SK-N-SH treated with all-trans-retinoic acid at 6 μM for 48 hours (cell line): ENCODE measurements at regions not wholly inside any gene's neighbourhood (a gene's known extent, or its start where the extent isn't known, plus 50 kb on each side); places are given as distances from the start of the nearest gene placed in this dataset.
"Not testable (repeated sequence)": the region's sequence is repeated elsewhere in the genome, so short reads cannot be mapped to it uniquely, and the experiment has no call there.

Experiments
- ATAC-seq: fragments of 200-7000 bp; cut with Tn5 transposase; 3 replicates; pipeline ENCODE4 v1.9.1; 2020; ENCODE audit warnings: mild to moderate bottlenecking, moderate library complexity
- ARNTL ChIP-seq: fragments of 450-650 bp; formaldehyde crosslinking; IDR thresholded peaks from 2 replicates; pipeline ENCODE4 v1.5.0; 2020; ENCODE audit warnings: low read depth, mild to moderate bottlenecking, moderate library complexity, borderline replicate concordance
- BACH2 ChIP-seq: fragments of 250-450 bp; sonication (Bioruptor Pico); IDR thresholded peaks from 2 replicates; pipeline ENCODE4 v1.9.0; 2021; ENCODE audit warnings: mild to moderate bottlenecking, borderline replicate concordance
- CSDC2 ChIP-seq: fragments of 250-450 bp; sonication (Bioruptor Pico); IDR thresholded peaks from 2 replicates; pipeline ENCODE4 v1.5.0; 2020; ENCODE audit warnings: mild to moderate bottlenecking, moderate library complexity
- ESRRG ChIP-seq: fragments of 250-450 bp; sonication (Bioruptor Pico); IDR thresholded peaks from 2 replicates; pipeline ENCODE4 v1.6.1; 2021; ENCODE audit warnings: mild to moderate bottlenecking
- GLIS3 ChIP-seq: fragments of 250-450 bp; sonication (Bioruptor Pico); IDR thresholded peaks from 2 replicates; pipeline ENCODE4 v1.5.0; 2020; ENCODE audit warnings: mild to moderate bottlenecking, moderate library complexity
- ISL1 ChIP-seq: fragments of 250-450 bp; sonication (Bioruptor Pico); IDR thresholded peaks from 2 replicates; pipeline ENCODE4 v2.1.2; 2022; ENCODE audit warnings: mild to moderate bottlenecking, moderate library complexity
- OSR1 ChIP-seq: fragments of 250-450 bp; sonication (Bioruptor Pico); IDR thresholded peaks from 2 replicates; pipeline ENCODE4 v1.8.0; 2022; ENCODE audit warnings: moderate library complexity, mild to moderate bottlenecking, inconsistent platforms
- PPARA ChIP-seq: fragments of 250-450 bp; sonication (Bioruptor Pico); IDR thresholded peaks from 2 replicates; pipeline ENCODE4 v1.5.0; 2020; ENCODE audit warnings: mild to moderate bottlenecking, borderline replicate concordance
- RARB ChIP-seq: fragments of 250-450 bp; sonication (Bioruptor Pico); IDR thresholded peaks from 2 replicates; pipeline ENCODE4 v1.8.0; 2021; ENCODE audit warnings: mild to moderate bottlenecking, moderate library complexity
- SNAI2 ChIP-seq: fragments of 250-450 bp; sonication (Bioruptor Pico); IDR thresholded peaks from 2 replicates; pipeline ENCODE4 v1.5.0; 2020; ENCODE audit warnings: mild to moderate bottlenecking, moderate library complexity
- TCF4 ChIP-seq: fragments of 250-450 bp; sonication (Bioruptor Pico); IDR thresholded peaks from 2 replicates; pipeline ENCODE4 v1.8.0; 2021; ENCODE audit warnings: mild to moderate bottlenecking, moderate library complexity, borderline replicate concordance
- TOX ChIP-seq: fragments of 250-450 bp; sonication (Bioruptor Pico); IDR thresholded peaks from 2 replicates; pipeline ENCODE4 v1.8.0; 2021; ENCODE audit warnings: mild to moderate bottlenecking, moderate library complexity, borderline replicate concordance
- ZC3H10 ChIP-seq: fragments of 250-450 bp; sonication (Bioruptor Pico); IDR thresholded peaks from 2 replicates; pipeline ENCODE4 v1.5.1; 2021; ENCODE audit warnings: mild to moderate bottlenecking, moderate library complexity
- ZFP3 ChIP-seq: fragments of 250-450 bp; sonication (Bioruptor Pico); IDR thresholded peaks from 2 replicates; pipeline ENCODE4 v1.5.0; 2020; ENCODE audit warnings: mild to moderate bottlenecking, moderate library complexity
- ZFP30 ChIP-seq: fragments of 450-650 bp; formaldehyde crosslinking; IDR thresholded peaks from 2 replicates; pipeline ENCODE4 v1.5.0; 2022; ENCODE audit warnings: mild to moderate bottlenecking, moderate library complexity
- ZNF565 ChIP-seq: fragments of 450-650 bp; formaldehyde crosslinking; conservative IDR thresholded peaks from 2 replicates; pipeline ENCODE4 v1.5.0; 2020; ENCODE audit warnings: low read depth, mild to moderate bottlenecking, moderate library complexity
- ZNF70 ChIP-seq: fragments of 450-650 bp; formaldehyde crosslinking; IDR thresholded peaks from 2 replicates; pipeline ENCODE4 v1.5.0; 2020; ENCODE audit warnings: mild to moderate bottlenecking, moderate library complexity
- TF ChIP-seq, protein P1 (sequence below): fragments of 250-450 bp; sonication (Bioruptor Pico); IDR thresholded peaks from 2 replicates; pipeline ENCODE4 v1.5.1; 2021; ENCODE audit warnings: mild to moderate bottlenecking, moderate library complexity
- TF ChIP-seq, protein P2 (sequence below): fragments of 250-450 bp; sonication (Bioruptor Pico); IDR thresholded peaks from 2 replicates; pipeline ENCODE4 v1.5.1; 2020; ENCODE audit warnings: low read depth, mild to moderate bottlenecking, moderate library complexity
- TF ChIP-seq, protein P3 (sequence below): fragments of 250-450 bp; sonication (Bioruptor Pico); IDR thresholded peaks from 2 replicates; pipeline ENCODE4 v1.5.0; 2020; ENCODE audit warnings: mild to moderate bottlenecking, moderate library complexity
- TF ChIP-seq, protein P4 (sequence below): fragments of 250-450 bp; sonication (Bioruptor Pico); IDR thresholded peaks from 2 replicates; pipeline ENCODE4 v1.8.0; 2021; ENCODE audit warnings: low read depth, mild to moderate bottlenecking, moderate library complexity, borderline replicate concordance
- TF ChIP-seq, protein P5 (sequence below): fragments of 250-450 bp; sonication (Bioruptor Pico); IDR thresholded peaks from 2 replicates; pipeline ENCODE4 v1.8.0; 2020; ENCODE audit warnings: mild to moderate bottlenecking, moderate library complexity, borderline replicate concordance

DNA sequence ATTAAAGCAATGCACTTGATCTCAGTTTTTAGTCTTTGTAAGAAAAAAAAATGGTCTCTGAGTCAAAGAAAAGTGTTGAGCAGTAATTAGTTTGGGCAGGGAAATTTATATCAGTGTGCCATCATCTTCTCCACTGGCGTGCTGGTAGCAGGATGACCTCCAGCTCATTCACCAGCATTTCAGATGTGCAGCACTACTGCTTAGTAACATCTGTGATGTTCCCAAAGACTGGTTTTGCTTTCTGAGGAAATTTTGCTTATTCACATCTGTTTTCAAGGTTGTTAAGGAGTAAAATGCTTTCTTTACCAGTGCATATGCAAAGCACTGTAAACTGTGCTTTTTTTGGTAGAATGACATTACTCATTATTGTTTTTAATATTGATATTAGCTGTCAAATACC, 540.4 kb downstream of the TRAM1L1 start:
- TF ChIP-seq ZNF565: no peak
- TF ChIP-seq TOX (CRISPR knock-in tag): no peak
- TF ChIP-seq ESRRG: no peak
- TF ChIP-seq, protein P1, sequence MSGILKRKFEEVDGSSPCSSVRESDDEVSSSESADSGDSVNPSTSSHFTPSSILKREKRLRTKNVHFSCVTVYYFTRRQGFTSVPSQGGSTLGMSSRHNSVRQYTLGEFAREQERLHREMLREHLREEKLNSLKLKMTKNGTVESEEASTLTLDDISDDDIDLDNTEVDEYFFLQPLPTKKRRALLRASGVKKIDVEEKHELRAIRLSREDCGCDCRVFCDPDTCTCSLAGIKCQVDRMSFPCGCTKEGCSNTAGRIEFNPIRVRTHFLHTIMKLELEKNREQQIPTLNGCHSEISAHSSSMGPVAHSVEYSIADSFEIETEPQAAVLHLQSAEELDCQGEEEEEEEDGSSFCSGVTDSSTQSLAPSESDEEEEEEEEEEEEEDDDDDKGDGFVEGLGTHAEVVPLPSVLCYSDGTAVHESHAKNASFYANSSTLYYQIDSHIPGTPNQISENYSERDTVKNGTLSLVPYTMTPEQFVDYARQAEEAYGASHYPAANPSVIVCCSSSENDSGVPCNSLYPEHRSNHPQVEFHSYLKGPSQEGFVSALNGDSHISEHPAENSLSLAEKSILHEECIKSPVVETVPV (CRISPR knock-in tag): no peak
- no peak for TF ChIP-seq ISL1 (CRISPR knock-in tag)
- no peak for TF ChIP-seq SNAI2 (CRISPR knock-in tag)
- TF ChIP-seq CSDC2 (CRISPR knock-in tag): no peak
- TF ChIP-seq ZFP30: no peak
- TF ChIP-seq, protein P2, sequence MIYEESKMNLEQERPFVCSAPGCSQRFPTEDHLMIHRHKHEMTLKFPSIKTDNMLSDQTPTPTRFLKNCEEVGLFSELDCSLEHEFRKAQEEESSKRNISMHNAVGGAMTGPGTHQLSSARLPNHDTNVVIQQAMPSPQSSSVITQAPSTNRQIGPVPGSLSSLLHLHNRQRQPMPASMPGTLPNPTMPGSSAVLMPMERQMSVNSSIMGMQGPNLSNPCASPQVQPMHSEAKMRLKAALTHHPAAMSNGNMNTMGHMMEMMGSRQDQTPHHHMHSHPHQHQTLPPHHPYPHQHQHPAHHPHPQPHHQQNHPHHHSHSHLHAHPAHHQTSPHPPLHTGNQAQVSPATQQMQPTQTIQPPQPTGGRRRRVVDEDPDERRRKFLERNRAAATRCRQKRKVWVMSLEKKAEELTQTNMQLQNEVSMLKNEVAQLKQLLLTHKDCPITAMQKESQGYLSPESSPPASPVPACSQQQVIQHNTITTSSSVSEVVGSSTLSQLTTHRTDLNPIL (CRISPR knock-in tag): no peak
- no peak for TF ChIP-seq ZNF70 (CRISPR knock-in tag)
- no peak for TF ChIP-seq ARNTL (CRISPR knock-in tag)
- TF ChIP-seq, protein P3, sequence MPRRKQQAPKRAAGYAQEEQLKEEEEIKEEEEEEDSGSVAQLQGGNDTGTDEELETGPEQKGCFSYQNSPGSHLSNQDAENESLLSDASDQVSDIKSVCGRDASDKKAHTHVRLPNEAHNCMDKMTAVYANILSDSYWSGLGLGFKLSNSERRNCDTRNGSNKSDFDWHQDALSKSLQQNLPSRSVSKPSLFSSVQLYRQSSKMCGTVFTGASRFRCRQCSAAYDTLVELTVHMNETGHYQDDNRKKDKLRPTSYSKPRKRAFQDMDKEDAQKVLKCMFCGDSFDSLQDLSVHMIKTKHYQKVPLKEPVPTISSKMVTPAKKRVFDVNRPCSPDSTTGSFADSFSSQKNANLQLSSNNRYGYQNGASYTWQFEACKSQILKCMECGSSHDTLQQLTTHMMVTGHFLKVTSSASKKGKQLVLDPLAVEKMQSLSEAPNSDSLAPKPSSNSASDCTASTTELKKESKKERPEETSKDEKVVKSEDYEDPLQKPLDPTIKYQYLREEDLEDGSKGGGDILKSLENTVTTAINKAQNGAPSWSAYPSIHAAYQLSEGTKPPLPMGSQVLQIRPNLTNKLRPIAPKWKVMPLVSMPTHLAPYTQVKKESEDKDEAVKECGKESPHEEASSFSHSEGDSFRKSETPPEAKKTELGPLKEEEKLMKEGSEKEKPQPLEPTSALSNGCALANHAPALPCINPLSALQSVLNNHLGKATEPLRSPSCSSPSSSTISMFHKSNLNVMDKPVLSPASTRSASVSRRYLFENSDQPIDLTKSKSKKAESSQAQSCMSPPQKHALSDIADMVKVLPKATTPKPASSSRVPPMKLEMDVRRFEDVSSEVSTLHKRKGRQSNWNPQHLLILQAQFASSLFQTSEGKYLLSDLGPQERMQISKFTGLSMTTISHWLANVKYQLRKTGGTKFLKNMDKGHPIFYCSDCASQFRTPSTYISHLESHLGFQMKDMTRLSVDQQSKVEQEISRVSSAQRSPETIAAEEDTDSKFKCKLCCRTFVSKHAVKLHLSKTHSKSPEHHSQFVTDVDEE (CRISPR knock-in tag): no peak
- TF ChIP-seq GLIS3: no peak
- TF ChIP-seq TCF4: no peak
- no peak for TF ChIP-seq BACH2 (CRISPR knock-in tag)
- TF ChIP-seq ZC3H10 (CRISPR knock-in tag): no peak
- TF ChIP-seq ZFP3: no peak
- ATAC-seq: no peak

DNA sequence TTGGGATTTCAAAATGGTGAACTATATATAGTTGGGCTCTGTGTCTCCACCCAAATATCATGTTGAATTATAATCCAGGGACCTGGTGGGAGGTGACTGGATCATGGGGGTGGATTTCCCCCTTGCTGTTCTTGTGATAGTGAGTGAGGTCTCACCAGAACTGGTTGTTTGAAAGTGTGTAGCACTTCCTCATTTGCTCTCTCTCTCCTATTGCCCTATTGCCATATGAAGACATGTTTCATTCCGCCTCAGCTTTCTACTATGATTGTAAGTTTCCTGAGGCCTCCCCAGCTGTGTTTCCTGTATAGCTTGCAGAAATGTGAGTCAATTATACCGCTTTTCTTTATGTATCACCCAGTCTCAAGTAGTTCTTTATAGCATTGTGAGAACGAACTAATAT, 545.6 kb downstream of the TRAM1L1 start:
- no peak for TF ChIP-seq PPARA (CRISPR knock-in tag)
- no peak for TF ChIP-seq ESRRG
- TF ChIP-seq, protein P4, sequence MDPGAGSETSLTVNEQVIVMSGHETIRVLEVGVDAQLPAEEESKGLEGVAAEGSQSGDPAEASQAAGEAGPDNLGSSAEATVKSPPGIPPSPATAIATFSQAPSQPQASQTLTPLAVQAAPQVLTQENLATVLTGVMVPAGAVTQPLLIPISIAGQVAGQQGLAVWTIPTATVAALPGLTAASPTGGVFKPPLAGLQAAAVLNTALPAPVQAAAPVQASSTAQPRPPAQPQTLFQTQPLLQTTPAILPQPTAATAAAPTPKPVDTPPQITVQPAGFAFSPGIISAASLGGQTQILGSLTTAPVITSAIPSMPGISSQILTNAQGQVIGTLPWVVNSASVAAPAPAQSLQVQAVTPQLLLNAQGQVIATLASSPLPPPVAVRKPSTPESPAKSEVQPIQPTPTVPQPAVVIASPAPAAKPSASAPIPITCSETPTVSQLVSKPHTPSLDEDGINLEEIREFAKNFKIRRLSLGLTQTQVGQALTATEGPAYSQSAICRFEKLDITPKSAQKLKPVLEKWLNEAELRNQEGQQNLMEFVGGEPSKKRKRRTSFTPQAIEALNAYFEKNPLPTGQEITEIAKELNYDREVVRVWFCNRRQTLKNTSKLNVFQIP (CRISPR knock-in tag): no peak
- no peak for TF ChIP-seq OSR1 (CRISPR knock-in tag)
- TF ChIP-seq BACH2 (CRISPR knock-in tag): no peak
- no peak for TF ChIP-seq ZC3H10 (CRISPR knock-in tag)
- TF ChIP-seq ZFP3: no peak
- no peak for TF ChIP-seq ZNF70 (CRISPR knock-in tag)
- no peak for TF ChIP-seq TOX (CRISPR knock-in tag)
- TF ChIP-seq, protein P2 (CRISPR knock-in tag): no peak
- TF ChIP-seq TCF4: no peak
- TF ChIP-seq, protein P1 (CRISPR knock-in tag): no peak
- no peak for ATAC-seq

DNA sequence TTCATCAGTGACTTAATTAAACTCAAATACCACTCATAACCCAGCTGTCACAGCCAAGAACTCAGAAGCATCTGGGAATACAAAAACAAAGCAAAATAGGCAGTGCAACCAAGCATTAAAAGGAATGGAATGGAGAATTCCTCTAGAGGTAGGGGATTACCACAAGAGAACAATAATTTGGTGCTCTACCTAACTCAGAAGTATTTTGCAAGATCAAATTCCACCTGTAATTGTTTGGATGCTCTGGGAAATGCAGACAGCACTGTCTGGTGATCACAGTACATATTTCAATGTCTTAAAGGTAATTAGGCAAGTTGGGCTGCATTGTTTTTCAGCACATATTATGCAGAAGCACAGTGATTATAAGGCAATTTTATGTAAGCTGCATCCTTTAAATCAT, 547.5 kb downstream of the TRAM1L1 start:
- ATAC-seq: no peak
- TF ChIP-seq ZC3H10 (CRISPR knock-in tag): no peak
- TF ChIP-seq, protein P5, sequence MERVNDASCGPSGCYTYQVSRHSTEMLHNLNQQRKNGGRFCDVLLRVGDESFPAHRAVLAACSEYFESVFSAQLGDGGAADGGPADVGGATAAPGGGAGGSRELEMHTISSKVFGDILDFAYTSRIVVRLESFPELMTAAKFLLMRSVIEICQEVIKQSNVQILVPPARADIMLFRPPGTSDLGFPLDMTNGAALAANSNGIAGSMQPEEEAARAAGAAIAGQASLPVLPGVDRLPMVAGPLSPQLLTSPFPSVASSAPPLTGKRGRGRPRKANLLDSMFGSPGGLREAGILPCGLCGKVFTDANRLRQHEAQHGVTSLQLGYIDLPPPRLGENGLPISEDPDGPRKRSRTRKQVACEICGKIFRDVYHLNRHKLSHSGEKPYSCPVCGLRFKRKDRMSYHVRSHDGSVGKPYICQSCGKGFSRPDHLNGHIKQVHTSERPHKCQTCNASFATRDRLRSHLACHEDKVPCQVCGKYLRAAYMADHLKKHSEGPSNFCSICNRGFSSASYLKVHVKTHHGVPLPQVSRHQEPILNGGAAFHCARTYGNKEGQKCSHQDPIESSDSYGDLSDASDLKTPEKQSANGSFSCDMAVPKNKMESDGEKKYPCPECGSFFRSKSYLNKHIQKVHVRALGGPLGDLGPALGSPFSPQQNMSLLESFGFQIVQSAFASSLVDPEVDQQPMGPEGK: no peak
- TF ChIP-seq ZNF70 (CRISPR knock-in tag): no peak
- TF ChIP-seq GLIS3: no peak
- no peak for TF ChIP-seq SNAI2 (CRISPR knock-in tag)
- TF ChIP-seq ZFP30: no peak
- TF ChIP-seq CSDC2 (CRISPR knock-in tag): no peak
- TF ChIP-seq, protein P1 (CRISPR knock-in tag): no peak
- no peak for TF ChIP-seq TOX (CRISPR knock-in tag)
- no peak for TF ChIP-seq RARB (CRISPR knock-in tag)

DNA sequence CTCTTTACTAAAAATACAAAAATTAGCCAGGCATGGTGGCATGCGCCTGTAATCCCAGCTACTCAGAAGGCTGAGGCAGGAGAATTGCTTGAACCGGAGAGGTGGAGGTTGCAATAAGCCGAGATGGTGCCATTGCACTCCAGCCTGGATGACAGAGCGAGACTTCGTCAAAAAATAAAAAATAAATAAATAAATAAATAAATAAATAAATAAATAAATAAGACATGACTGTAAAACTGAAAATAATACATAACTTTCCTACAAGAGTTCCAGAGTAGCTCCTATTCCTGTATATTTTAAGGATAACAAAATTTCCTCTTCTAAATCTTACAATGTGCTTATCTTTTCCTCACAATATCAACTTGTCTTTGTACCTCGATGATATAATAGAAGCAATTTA, 549.4 kb downstream of the TRAM1L1 start:
- not testable (repeated sequence) for ATAC-seq
